GM12892 (cell line): ENCODE measurements at regions not wholly inside any gene's neighbourhood (a gene's known extent, or its start where the extent isn't known, plus 50 kb on each side); places are given as distances from the start of the nearest gene placed in this dataset.

Experiments used
- DNase-seq: peaks from one replicate; pipeline ENCODE4 v3.0.0; 2011; ENCODE audit not compliant: insufficient read length
- FAIRE-seq: peaks from 2 replicates; lab custom pipeline; 2011; peaks lifted over from hg19 to GRCh38; lab: Jason Lieb, UNC
- POLR2A ChIP-seq: IDR thresholded peaks from 2 replicates; pipeline ENCODE4 v1.6.1; 2011; ENCODE audit warnings: low read depth, low read length, control low read depth
- POLR2AphosphoS5 ChIP-seq: IDR thresholded peaks from 2 replicates; pipeline ENCODE4 v1.6.1; 2011; ENCODE audit warnings: low read depth, low read length, control low read depth
- TAF1 ChIP-seq: IDR thresholded peaks from 2 replicates; pipeline ENCODE4 v1.6.1; 2011; ENCODE audit warnings: low read depth, mild to moderate bottlenecking, control low read depth, low read length, borderline replicate concordance

DNA sequence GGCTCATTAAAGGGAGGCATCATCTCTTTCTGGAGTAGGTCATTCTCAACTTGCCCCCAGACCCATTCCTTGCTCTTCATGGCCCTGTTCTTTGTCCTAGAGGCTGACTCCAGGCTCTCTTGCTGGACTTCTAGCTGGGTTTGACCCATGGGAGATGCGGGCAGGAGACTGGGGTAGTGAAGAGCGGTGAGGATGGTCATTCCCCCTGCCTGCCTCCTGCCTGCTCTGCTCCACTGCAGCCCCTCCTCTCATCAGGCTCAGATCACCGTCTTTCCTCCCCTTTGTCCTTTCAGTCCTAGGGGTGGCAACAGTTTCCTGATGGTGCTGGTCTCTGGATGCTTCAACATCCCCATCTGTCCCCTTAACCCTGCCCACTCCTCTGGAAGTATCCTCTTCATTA lies 170.9 kb downstream of the ABHD5 start:
- no peak for DNase-seq
- TF ChIP-seq TAF1 (no peak), POLR2AphosphoS5 (no peak), POLR2A (no peak)

DNA sequence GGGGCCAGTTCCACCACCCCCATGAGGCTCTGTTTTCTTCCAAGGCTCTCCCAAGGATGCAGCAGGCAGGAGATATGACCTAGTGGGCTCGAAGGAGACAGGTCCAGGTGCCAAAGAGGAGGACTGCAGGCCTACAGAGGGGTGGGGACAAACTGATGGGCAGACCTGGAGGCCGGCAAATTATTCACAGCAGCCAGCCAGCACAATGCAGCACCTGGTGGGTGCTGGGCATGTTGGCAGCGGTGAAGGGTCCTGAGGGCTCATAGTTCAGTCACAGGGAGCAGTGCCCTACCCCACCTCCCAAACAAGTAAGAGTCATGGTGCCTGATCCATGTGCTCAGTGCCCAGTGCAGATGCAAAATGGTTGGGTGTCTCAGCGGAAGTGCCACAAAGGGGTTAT lies 171.7 kb downstream of the ABHD5 start:
- FAIRE-seq (no peak), DNase-seq (no peak)
- no peak for TF ChIP-seq POLR2A
- no peak for TF ChIP-seq POLR2AphosphoS5
- no peak for TF ChIP-seq TAF1

More for the DNA sequence above, 170.9 kb downstream of the ABHD5 start:
- no peak for FAIRE-seq

DNA sequence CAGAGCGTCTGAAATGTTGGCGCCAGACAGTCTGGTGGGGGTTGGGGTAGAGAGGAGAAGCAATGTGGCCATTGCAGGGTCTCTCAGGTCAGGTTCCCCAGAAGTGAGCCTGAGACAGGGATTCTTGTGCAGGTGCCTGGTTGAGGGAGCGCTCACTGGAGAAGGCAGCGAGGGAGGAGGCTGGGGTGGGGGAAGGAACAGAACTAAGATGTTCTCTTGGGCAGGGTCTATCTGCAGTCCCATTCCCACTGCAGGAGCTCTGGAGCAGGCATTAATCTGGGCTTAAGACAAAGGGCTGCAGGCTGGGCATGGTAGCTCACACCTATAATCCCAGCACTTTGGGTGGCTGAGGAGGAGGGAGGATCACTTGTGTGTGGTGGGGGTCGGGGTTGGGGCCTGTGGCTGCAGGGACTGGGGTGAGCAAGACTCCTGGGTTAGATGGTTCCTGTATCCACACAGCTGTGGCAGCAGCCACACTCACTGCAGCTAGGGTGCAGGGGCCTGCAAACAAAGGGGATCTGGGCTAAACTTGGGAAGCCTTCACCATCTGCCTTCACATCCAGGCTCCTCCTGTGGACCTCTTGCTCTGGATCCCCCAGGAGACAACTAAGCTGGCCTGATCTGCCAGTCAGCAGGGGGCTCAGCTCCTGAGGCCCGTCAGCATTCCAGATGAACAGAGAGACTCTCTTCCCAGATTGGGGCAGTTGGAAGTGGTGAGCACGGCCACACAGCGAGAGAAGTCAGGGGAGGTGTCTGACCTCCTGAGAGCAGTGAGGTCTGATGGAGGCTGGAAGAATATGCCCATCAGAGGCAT lies 172.5 kb downstream of the ABHD5 start:
- TF ChIP-seq TAF1, result no peak
- DNase-seq (no peak), FAIRE-seq (no peak)

DNA sequence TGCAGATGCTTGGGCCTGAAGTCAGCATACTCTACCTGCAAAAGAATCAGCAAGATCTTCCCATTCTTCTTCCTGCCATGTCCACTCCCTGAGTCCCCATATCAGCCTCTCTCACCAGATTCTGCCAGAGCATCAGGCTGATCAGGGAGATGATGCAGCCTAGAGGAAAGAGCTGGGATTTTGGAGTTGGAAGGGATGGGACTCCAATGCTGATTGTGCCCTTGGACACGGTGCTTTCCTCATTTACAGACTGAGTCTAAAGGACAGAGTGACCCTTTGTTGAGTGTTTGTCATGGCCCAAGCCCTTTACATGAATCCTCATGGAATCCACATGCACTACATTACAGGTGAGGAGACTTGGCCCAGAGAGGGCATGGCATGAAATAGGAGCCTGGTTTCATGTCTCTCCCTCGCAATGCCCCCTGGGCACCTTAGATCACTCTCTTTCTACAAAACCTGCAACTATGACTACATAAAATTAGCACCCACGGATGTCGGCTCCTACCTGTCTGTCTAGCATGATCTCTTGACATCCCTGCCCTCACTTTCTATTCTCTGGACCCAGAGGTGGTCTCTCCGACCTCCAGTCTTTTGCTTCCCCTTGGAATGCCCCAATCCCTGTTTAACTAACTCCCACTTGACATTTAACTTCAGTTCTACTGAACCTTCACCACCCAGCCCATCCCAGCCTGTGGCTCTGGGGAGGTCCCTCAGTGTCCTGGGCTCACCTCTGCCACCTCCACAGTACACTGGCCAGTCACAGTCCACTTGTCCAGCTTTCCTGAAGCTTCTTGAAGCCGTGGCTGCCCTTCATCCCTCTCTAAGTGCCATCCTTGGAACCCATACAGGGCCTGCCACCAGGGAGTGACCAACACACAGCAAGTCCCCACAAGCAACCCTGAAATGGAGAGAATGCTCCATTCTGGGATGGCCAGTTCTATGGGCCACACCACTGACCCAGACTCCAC lies 173.5 kb downstream of the ABHD5 start:
- TF ChIP-seq POLR2A (no peak), TAF1 (no peak), POLR2AphosphoS5 (no peak)
- DNase-seq (no peak), FAIRE-seq (no peak)

DNA sequence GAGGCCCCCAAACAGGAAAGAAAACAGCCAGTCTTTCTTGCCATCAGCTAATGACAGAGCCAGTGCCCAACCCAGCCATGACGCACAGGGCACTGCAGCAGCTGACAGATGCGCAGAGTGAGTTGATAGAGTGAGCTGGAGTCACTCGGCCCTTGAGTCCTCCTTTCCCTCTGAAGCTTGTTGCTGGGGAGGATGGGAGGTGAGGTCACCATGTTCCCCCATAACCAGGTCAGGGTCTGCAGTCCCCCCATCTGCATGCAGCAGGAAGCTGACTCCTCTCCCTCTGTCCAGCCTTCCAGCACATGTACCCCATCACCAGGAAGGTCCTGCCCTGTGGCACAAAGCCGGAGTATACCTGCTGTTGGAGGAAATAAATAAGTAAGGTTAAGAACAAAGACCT lies 174.6 kb downstream of the ABHD5 start:
- FAIRE-seq (no peak), DNase-seq (no peak)
- TF ChIP-seq TAF1 (no peak), POLR2AphosphoS5 (no peak), POLR2A (no peak)

DNA sequence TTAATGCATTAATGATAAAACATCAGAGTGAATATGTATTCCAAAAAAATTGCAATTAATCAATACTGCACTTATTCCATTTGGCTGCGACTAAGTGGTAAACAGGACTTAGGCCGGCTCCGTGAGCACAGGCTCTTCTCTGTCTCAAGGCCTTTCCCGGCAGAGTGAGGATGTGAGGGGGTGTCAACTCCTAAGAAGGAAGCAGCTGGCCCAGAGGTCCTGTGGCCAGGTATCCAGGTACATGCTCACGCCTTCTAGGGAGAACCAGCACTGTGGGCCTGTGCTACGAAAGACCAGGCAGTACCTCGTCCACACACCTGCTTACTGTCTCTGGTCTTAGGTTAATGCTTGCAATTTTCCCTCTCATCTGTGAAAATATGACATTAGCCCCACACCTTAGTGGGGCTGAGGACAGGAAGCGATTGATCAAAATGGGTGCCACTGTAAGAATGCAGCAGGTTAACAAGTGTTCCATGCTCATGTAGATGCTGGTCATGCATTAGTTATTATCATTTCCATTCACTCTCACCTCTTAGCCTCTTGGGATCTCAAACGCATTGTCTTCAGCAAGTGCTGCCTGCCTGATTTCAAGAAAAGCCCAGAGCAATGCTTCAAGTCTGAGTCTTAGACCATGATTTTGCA lies 175.3 kb downstream of the ABHD5 start:
- TF ChIP-seq POLR2AphosphoS5 (no peak), TAF1 (no peak), POLR2A (no peak)
- no peak for FAIRE-seq

DNA sequence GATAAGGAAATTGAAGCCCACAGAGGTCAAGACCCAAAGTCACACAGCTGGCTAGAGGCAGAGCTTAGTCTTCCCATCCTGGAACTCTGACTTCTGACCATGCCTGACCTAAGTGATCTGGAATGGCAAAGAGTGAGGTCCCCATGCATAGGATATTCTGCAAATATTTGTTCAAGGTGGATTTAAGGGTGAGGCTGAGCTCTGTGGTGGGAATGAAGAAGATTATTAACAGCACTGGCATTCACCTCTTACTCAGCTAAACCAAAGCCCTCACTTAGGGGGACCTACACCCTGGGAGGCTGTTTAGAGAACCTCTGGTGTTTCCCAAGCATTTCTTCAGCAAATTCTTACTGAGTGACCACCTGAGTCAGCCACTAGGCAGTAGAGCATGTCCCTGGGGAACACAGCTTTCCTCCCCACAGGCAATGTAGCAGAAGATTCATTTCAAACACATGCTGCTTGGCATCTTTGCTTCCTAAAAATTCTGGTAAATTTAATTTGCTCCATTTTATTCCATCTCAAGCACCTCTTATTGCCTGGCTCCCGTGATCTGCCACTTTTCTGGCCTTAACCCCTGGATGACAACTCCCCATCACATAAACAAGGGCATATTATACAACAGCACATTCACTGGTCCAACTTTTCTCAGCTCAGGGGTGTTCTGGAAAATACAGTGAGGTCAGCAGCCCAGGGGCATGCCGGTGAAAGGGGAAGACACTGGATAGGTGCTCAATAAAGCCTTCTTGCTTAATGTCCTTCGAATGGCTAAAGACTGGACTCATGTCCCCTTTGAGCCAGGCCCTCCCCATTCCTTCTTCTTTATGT lies 176.0 kb downstream of the ABHD5 start:
- TF ChIP-seq POLR2AphosphoS5 (no peak), TAF1 (no peak), POLR2A (no peak)
- FAIRE-seq, result no peak
- no peak for DNase-seq

More for the DNA sequence above, 175.3 kb downstream of the ABHD5 start:
- no peak for DNase-seq

DNA sequence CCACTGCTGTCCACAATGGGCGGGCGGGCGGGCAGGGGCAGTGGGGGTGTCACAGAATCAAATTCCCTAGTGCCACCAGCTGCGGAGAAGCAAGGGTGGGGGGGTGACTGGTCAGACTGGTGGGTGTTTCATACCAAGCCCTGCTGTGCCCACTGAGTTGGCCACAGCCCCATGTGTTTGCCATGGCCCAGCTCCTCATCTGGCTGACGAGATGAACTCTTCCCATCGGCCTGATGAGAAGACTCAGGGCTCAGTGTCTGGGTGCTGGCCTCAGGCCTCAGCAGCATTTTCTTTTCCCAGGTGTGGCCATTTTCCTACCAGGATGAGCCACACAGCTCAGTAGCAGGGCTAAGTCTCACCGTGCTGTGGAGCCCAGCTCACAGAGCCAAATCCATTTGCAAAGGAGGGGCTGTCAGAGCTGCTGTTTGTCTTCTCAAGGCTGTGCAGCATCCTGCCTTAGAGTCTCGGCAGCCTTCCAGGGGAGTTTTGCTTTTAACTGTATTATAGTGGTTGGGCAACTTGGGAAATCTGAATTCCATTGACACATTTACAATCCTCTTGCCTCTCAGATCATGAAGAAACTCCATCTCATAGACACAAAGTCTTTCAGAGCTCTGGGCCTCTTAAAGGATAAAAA lies 176.8 kb downstream of the ABHD5 start:
- TF ChIP-seq TAF1 (no peak), POLR2AphosphoS5 (no peak), POLR2A (no peak)
- no peak for DNase-seq
- no peak for FAIRE-seq

DNA sequence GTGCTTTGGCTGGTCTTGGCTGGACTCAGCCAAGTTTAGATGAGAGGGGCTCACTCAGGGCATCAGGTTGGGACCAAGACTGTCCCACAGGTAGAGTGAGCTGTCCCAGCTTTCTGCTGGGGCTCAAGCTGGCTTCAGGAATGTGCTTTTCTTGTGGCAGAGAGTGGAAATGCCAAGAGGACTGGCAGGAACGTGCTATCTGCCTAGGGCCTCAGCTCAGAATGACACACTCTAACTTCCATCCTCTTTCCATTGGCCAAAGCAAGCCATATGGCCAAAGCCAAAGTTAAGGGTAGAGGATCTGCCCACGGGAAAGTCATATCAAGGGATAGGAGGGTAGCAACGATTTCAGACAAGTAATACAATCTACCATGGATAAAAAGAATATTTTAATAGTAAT lies 178.8 kb downstream of the ABHD5 start:
- DNase-seq (no peak), FAIRE-seq (no peak)
- no peak for TF ChIP-seq POLR2A
- TF ChIP-seq TAF1, result no peak
- TF ChIP-seq POLR2AphosphoS5, result no peak

DNA sequence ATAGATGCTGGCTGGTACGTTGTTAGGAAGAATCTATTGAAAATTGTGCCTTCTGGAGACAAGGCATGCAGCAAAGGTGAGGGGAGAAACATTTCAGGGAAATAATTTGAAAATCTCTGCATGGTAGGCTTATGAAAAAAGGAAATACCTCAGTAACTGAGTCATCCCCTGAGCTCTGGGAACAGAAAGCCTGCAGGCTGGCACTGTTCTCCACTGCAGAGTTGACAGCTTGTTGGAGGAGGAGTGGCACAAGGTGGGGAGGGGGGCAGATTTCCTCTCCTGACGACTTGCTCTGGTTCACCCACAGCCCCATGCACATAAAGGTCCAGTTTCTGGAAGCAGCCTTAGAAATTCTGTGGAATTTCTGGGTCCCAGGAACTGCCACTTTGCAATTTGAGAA lies 179.4 kb downstream of the ABHD5 start:
- DNase-seq, result no peak
- TF ChIP-seq POLR2AphosphoS5, result no peak
- no peak for TF ChIP-seq TAF1
- no peak for TF ChIP-seq POLR2A
- FAIRE-seq, result no peak
